GM23338 (cell line): ENCODE measurements at regions not wholly inside any gene's neighbourhood (a gene's known extent, or its start where the extent isn't known, plus 50 kb on each side); places are given as distances from the start of the nearest gene placed in this dataset.

ENCODE experiments used
- ATAC-seq: fragments of 200-7000 bp; cut with Tn5 transposase; 3 replicates; pipeline ENCODE4 v1.9.1; 2020
- DNase-seq: peaks from one replicate; pipeline ENCODE4 v3.0.0-alpha.2; 2015; ENCODE audit warnings: low spot score
- H2AFZ ChIP-seq: fragments of 200-600 bp; sonication (generic); 2 replicates; pipeline ENCODE4 v1.8.0; 2016; ENCODE audit warnings: antibody characterized with exemption, mild to moderate bottlenecking, moderate library complexity
- H3F3A ChIP-seq: fragments of 200-600 bp; sonication (generic); replicated peaks from 2 replicates; pipeline ENCODE4 v1.8.0; 2017; ENCODE audit warnings: antibody characterized with exemption, mixed run types, low read depth
- H3K27ac ChIP-seq: fragments of 200-600 bp; sonication (generic); 2 replicates; pipeline ENCODE4 v1.6.1; 2016; ENCODE audit warnings: low read depth
- H3K27me3 ChIP-seq: fragments of 200-600 bp; sonication (generic); 2 replicates; pipeline ENCODE4 v1.8.0; 2016; ENCODE audit warnings: mild to moderate bottlenecking, mixed run types, moderate library complexity; ENCODE audit not compliant: insufficient read depth
- H3K36me3 ChIP-seq: fragments of 200-600 bp; sonication (generic); 2 replicates; pipeline ENCODE4 v1.8.0; 2016; ENCODE audit warnings: mild to moderate bottlenecking; ENCODE audit not compliant: insufficient read depth
- H3K4me1 ChIP-seq: fragments of 200-600 bp; sonication (generic); 2 replicates; pipeline ENCODE4 v1.8.0; 2016; ENCODE audit warnings: mild to moderate bottlenecking, moderate library complexity; ENCODE audit not compliant: insufficient read depth
- H3K4me2 ChIP-seq: fragments of 200-600 bp; sonication (generic); 2 replicates; pipeline ENCODE4 v1.7.1; 2017; ENCODE audit warnings: mixed run types
- H3K4me3 ChIP-seq: fragments of 200-600 bp; sonication (generic); 2 replicates; pipeline ENCODE4 v1.6.1; 2016; ENCODE audit warnings: mixed run types
- H3K79me2 ChIP-seq: fragments of 200-600 bp; sonication (generic); replicated peaks from 2 replicates; pipeline ENCODE4 v1.8.0; 2017; ENCODE audit warnings: mild to moderate bottlenecking; ENCODE audit not compliant: insufficient read depth
- H3K9me2 ChIP-seq: fragments of 200-600 bp; sonication (generic); 2 replicates; pipeline ENCODE4 v1.8.0; 2017; ENCODE audit not compliant: insufficient read depth
- H4K20me1 ChIP-seq: fragments of 200-600 bp; sonication (generic); replicated peaks from 2 replicates; pipeline ENCODE4 v1.8.0; 2017; ENCODE audit warnings: mild to moderate bottlenecking; ENCODE audit not compliant: insufficient read depth
- H3K27ac Mint-ChIP-seq: 2 replicates; pipeline ENCODE4 v1.8.0; 2020; ENCODE audit warnings: inconsistent platforms, mild to moderate bottlenecking, moderate library complexity, mixed read lengths
- H3K27me3 Mint-ChIP-seq: 3 replicates; pipeline ENCODE4 v1.8.0; 2022; ENCODE audit warnings: low read depth, mild to moderate bottlenecking, moderate library complexity, mixed read lengths, inconsistent platforms; ENCODE audit not compliant: insufficient read depth, poor library complexity
- H3K36me3 Mint-ChIP-seq: 3 replicates; pipeline ENCODE4 v1.8.0; 2021; ENCODE audit warnings: low read depth, mild to moderate bottlenecking, inconsistent platforms, moderate library complexity, mixed read lengths
- H3K4me1 Mint-ChIP-seq: 3 replicates; pipeline ENCODE4 v1.8.0; 2020; ENCODE audit warnings: mild to moderate bottlenecking, inconsistent platforms, mixed read lengths
- H3K4me3 Mint-ChIP-seq: 3 replicates; pipeline ENCODE4 v1.8.0; 2021; ENCODE audit warnings: moderate library complexity, mild to moderate bottlenecking, inconsistent platforms, mixed read lengths
- H3K9me3 Mint-ChIP-seq: 3 replicates; pipeline ENCODE4 v1.8.0; 2020; ENCODE audit warnings: moderate library complexity, mild to moderate bottlenecking, inconsistent platforms, mixed read lengths
- CREB1 ChIP-seq: fragments of 250-450 bp; sonication (Bioruptor Pico); IDR thresholded peaks from 2 replicates; pipeline ENCODE4 v1.5.0; 2020; ENCODE audit warnings: low read depth, mild to moderate bottlenecking, moderate library complexity
- CTCF ChIP-seq, 2 experiments: fragments of 200-600 bp in 1 of 2; sonication (generic) in 1 of 2; conservative IDR thresholded peaks; 2 replicates each; pipeline versions ENCODE4 v1.5.1 to v1.6.1; 2016 to 2017; ENCODE audit warnings: antibody characterized with exemption in 2 of 2, low read depth in 2 of 2, mild to moderate bottlenecking in 2 of 2, moderate library complexity in 1 of 2
- EZH2 ChIP-seq: fragments of 200-600 bp; sonication (generic); IDR thresholded peaks from one replicate; pipeline ENCODE4 v1.8.0; 2017; ENCODE audit warnings: antibody characterized with exemption, mild to moderate bottlenecking, low read depth; ENCODE audit not compliant: unreplicated experiment
- EZH2phosphoT487 ChIP-seq: fragments of 200-600 bp; sonication (generic); IDR thresholded peaks from one replicate; pipeline ENCODE4 v1.8.1; 2018; ENCODE audit warnings: antibody characterized with exemption; ENCODE audit not compliant: unreplicated experiment
- JUNB ChIP-seq: IDR thresholded peaks from one replicate; pipeline ENCODE4 v1.6.1; 2016; ENCODE audit warnings: antibody characterized with exemption; ENCODE audit not compliant: unreplicated experiment
- NANOG ChIP-seq: IDR thresholded peaks from 2 replicates; pipeline ENCODE4 v1.6.1; 2016; ENCODE audit warnings: antibody characterized with exemption, borderline replicate concordance
- POLR2AphosphoS5 ChIP-seq: IDR thresholded peaks from 2 replicates; pipeline ENCODE4 v1.6.1; 2016; ENCODE audit warnings: antibody characterized with exemption, low read depth
- STAT1 ChIP-seq: IDR thresholded peaks from one replicate; pipeline ENCODE4 v1.6.1; 2016; ENCODE audit warnings: antibody characterized with exemption; ENCODE audit not compliant: unreplicated experiment
- ZNF114 ChIP-seq: fragments of 250-450 bp; sonication (Bioruptor Pico); IDR thresholded peaks from 2 replicates; pipeline ENCODE4 v1.5.0; 2020; ENCODE audit warnings: mild to moderate bottlenecking, moderate library complexity
- ZNF331 ChIP-seq: fragments of 250-450 bp; sonication (Bioruptor Pico); IDR thresholded peaks from 2 replicates; pipeline ENCODE4 v1.5.0; 2020; ENCODE audit warnings: low read depth, mild to moderate bottlenecking, moderate library complexity
- ZNF462 ChIP-seq: fragments of 250-450 bp; sonication (Bioruptor Pico); IDR thresholded peaks from 2 replicates; pipeline ENCODE4 v1.5.0; 2020; ENCODE audit warnings: mild to moderate bottlenecking, moderate library complexity
- TF ChIP-seq, protein P1 (sequence below): IDR thresholded peaks from 2 replicates; pipeline ENCODE4 v1.6.1; 2016; ENCODE audit warnings: antibody characterized with exemption
- TF ChIP-seq, protein P2 (sequence below): IDR thresholded peaks from one replicate; pipeline ENCODE4 v1.6.1; 2018; ENCODE audit warnings: antibody characterized with exemption; ENCODE audit not compliant: unreplicated experiment

DNA sequence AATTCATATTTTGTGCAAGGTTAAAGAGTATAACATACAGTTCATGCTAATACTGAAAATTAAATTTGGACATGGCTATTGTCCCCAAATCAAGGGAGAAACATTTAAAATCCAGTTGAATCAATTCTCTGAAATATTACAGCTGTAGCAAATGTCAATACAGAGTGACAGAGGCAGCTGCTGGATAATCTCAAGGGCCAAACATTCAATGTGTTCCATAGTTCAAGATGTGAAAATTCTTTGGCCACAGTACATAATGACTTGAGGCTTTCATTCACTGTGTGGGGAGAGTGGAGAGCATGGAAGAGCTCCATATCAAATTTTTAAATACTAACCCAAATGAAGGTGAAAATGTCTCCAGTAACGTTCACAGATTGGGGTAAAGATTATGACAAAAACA lies 1192.8 kb upstream of the CADM2 start:
- Histone ChIP-seq H3K4me3 (no peak overlapping the region), H3K4me2 (no peak overlapping the region), H3K36me3 (no peaks in the 10 kb centered on the region), H4K20me1 (no peaks in the 10 kb centered on the region), H3K27me3 (no peaks in the 10 kb centered on the region), H3K4me1 (no peaks in the 10 kb centered on the region), H3F3A (no peaks in the 10 kb centered on the region), H3K79me2 (no peaks in the 10 kb centered on the region), H3K27ac (no peak overlapping the region), H3K9me2 (no peaks in the 10 kb centered on the region), H2AFZ (no peak overlapping the region)
- DNase-seq (no peak), ATAC-seq (no peak)
- H3K4me3 Mint-ChIP-seq, result no peak overlapping the region
- no peaks in the 10 kb centered on the region for H3K4me1 Mint-ChIP-seq
- H3K27me3 Mint-ChIP-seq, result no peaks in the 10 kb centered on the region
- H3K27ac Mint-ChIP-seq, result no peak overlapping the region
- TF ChIP-seq CTCF (conservative IDR thresholded peaks at IDR 0.05; ENCODE audit: low read depth in 2 of 2) (no peak), ZNF331 (CRISPR knock-in tag) (no peak), JUNB (no peak), ZNF462 (CRISPR knock-in tag) (no peak), EZH2phosphoT487 (no peak), POLR2AphosphoS5 (no peak), EZH2 (no peak), NANOG (no peak), CREB1 (CRISPR knock-in tag) (no peak), STAT1 (no peak), ZNF114 (no peak)
- TF ChIP-seq, protein P1, sequence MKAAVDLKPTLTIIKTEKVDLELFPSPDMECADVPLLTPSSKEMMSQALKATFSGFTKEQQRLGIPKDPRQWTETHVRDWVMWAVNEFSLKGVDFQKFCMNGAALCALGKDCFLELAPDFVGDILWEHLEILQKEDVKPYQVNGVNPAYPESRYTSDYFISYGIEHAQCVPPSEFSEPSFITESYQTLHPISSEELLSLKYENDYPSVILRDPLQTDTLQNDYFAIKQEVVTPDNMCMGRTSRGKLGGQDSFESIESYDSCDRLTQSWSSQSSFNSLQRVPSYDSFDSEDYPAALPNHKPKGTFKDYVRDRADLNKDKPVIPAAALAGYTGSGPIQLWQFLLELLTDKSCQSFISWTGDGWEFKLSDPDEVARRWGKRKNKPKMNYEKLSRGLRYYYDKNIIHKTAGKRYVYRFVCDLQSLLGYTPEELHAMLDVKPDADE, result no peak
- TF ChIP-seq, protein P2, sequence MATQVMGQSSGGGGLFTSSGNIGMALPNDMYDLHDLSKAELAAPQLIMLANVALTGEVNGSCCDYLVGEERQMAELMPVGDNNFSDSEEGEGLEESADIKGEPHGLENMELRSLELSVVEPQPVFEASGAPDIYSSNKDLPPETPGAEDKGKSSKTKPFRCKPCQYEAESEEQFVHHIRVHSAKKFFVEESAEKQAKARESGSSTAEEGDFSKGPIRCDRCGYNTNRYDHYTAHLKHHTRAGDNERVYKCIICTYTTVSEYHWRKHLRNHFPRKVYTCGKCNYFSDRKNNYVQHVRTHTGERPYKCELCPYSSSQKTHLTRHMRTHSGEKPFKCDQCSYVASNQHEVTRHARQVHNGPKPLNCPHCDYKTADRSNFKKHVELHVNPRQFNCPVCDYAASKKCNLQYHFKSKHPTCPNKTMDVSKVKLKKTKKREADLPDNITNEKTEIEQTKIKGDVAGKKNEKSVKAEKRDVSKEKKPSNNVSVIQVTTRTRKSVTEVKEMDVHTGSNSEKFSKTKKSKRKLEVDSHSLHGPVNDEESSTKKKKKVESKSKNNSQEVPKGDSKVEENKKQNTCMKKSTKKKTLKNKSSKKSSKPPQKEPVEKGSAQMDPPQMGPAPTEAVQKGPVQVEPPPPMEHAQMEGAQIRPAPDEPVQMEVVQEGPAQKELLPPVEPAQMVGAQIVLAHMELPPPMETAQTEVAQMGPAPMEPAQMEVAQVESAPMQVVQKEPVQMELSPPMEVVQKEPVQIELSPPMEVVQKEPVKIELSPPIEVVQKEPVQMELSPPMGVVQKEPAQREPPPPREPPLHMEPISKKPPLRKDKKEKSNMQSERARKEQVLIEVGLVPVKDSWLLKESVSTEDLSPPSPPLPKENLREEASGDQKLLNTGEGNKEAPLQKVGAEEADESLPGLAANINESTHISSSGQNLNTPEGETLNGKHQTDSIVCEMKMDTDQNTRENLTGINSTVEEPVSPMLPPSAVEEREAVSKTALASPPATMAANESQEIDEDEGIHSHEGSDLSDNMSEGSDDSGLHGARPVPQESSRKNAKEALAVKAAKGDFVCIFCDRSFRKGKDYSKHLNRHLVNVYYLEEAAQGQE, result no peak
- no peaks in the 10 kb centered on the region for H3K9me3 Mint-ChIP-seq
- no peaks in the 10 kb centered on the region for H3K36me3 Mint-ChIP-seq
